ENCODE measurements at regions not wholly inside any gene's neighbourhood (a gene's known extent, or its start where the extent isn't known, plus 50 kb on each side); places are given as distances from the start of the nearest gene placed in this dataset.

GRCh38 chr2:21715887-21716286, 592.1 kb downstream of the TDRD15 start:
- DNase-seq (ENCODE audit: low read depth in 1 of 2, low spot score in 1 of 2): no peak
- TF ChIP-seq JUND (IDR thresholded peaks at IDR 0.05; ENCODE audit: low read depth): no peak
- in situ Hi-C loops (cut with HindIII; ENCODE audit: low pct_unique_long_range_greater_than_20kb, low sequenced_read_pairs): no loop called here

- DNase-seq (ENCODE audit: low read depth in 1 of 2, low spot score in 1 of 2): no peak
- TF ChIP-seq JUND (IDR thresholded peaks at IDR 0.05; ENCODE audit: low read depth): no peak
- in situ Hi-C loops (cut with HindIII; ENCODE audit: low pct_unique_long_range_greater_than_20kb, low sequenced_read_pairs): no loop called here
These were observed 603.3 kb downstream of the TDRD15 start for GRCh38 chr2:21727101-21727500.

GRCh38 chr2:21728133-21728532, 604.4 kb downstream of the TDRD15 start:
- TF ChIP-seq JUND (IDR thresholded peaks at IDR 0.05; ENCODE audit: low read depth): no peak
- no peak for DNase-seq (ENCODE audit: low read depth in 1 of 2, low spot score in 1 of 2)
- in situ Hi-C loops (cut with HindIII; ENCODE audit: low pct_unique_long_range_greater_than_20kb, low sequenced_read_pairs): no loop called here

GRCh38 chr2:21730141-21730540, 606.4 kb downstream of the TDRD15 start:
- no peak for DNase-seq (ENCODE audit: low read depth in 1 of 2, low spot score in 1 of 2)
- in situ Hi-C loops (cut with HindIII; ENCODE audit: low pct_unique_long_range_greater_than_20kb, low sequenced_read_pairs): no loop called here
- no peak for TF ChIP-seq JUND (IDR thresholded peaks at IDR 0.05; ENCODE audit: low read depth)

GRCh38 chr2:21740484-21740883, 616.7 kb downstream of the TDRD15 start:
- no peak for DNase-seq (ENCODE audit: low read depth in 1 of 2, low spot score in 1 of 2)
- TF ChIP-seq JUND (IDR thresholded peaks at IDR 0.05; ENCODE audit: low read depth): no peak
- in situ Hi-C loops (cut with HindIII; ENCODE audit: low pct_unique_long_range_greater_than_20kb, low sequenced_read_pairs): no loop called here

- DNase-seq (ENCODE audit: low read depth in 1 of 2, low spot score in 1 of 2): no peak
- in situ Hi-C loops (cut with HindIII; ENCODE audit: low pct_unique_long_range_greater_than_20kb, low sequenced_read_pairs): no loop called here
- no peak for TF ChIP-seq JUND (IDR thresholded peaks at IDR 0.05; ENCODE audit: low read depth)
These were observed 622.7 kb downstream of the TDRD15 start for GRCh38 chr2:21746499-21746898.

GRCh38 chr2:21748501-21748900, 624.7 kb downstream of the TDRD15 start:
- in situ Hi-C loops (cut with HindIII; ENCODE audit: low pct_unique_long_range_greater_than_20kb, low sequenced_read_pairs): no loop called here
- no peak for DNase-seq (ENCODE audit: low read depth in 1 of 2, low spot score in 1 of 2)
- TF ChIP-seq JUND (IDR thresholded peaks at IDR 0.05; ENCODE audit: low read depth): no peak

GRCh38 chr2:21754164-21754788, 630.5 kb downstream of the TDRD15 start:
- DNase-seq (ENCODE audit: low read depth in 1 of 2, low spot score in 1 of 2): peak in 1 of 2 experiments; percentile 1
- in situ Hi-C loops (cut with HindIII; ENCODE audit: low pct_unique_long_range_greater_than_20kb, low sequenced_read_pairs): no loop called here
- no peak for TF ChIP-seq JUND (IDR thresholded peaks at IDR 0.05; ENCODE audit: low read depth)

GRCh38 chr2:21757805-21758430, 634.1 kb downstream of the TDRD15 start:
- TF ChIP-seq JUND (IDR thresholded peaks at IDR 0.05; ENCODE audit: low read depth): no peak
- DNase-seq (ENCODE audit: low read depth in 1 of 2, low spot score in 1 of 2): no peak
- in situ Hi-C loops (cut with HindIII; ENCODE audit: low pct_unique_long_range_greater_than_20kb, low sequenced_read_pairs): no loop called here

- DNase-seq (ENCODE audit: low read depth in 1 of 2, low spot score in 1 of 2): no peak
- in situ Hi-C loops (cut with HindIII; ENCODE audit: low pct_unique_long_range_greater_than_20kb, low sequenced_read_pairs): no loop called here
- TF ChIP-seq JUND (IDR thresholded peaks at IDR 0.05; ENCODE audit: low read depth): no peak
These were observed 636.1 kb downstream of the TDRD15 start for GRCh38 chr2:21759819-21760218.

- TF ChIP-seq JUND (IDR thresholded peaks at IDR 0.05; ENCODE audit: low read depth): no peak
- no peak for DNase-seq (ENCODE audit: low read depth in 1 of 2, low spot score in 1 of 2)
- in situ Hi-C loops (cut with HindIII; ENCODE audit: low pct_unique_long_range_greater_than_20kb, low sequenced_read_pairs): no loop called here
These were observed 637.6 kb downstream of the TDRD15 start for GRCh38 chr2:21761361-21761760.

GRCh38 chr2:21763501-21763900, 639.7 kb downstream of the TDRD15 start:
- DNase-seq (ENCODE audit: low read depth in 1 of 2, low spot score in 1 of 2): no peak
- in situ Hi-C loops (cut with HindIII; ENCODE audit: low pct_unique_long_range_greater_than_20kb, low sequenced_read_pairs): no loop called here
- TF ChIP-seq JUND (IDR thresholded peaks at IDR 0.05; ENCODE audit: low read depth): no peak

GRCh38 chr2:21770787-21771186, 647.0 kb downstream of the TDRD15 start:
- DNase-seq (ENCODE audit: low read depth in 1 of 2, low spot score in 1 of 2): no peak
- no peak for TF ChIP-seq JUND (IDR thresholded peaks at IDR 0.05; ENCODE audit: low read depth)
- in situ Hi-C loops (cut with HindIII; ENCODE audit: low pct_unique_long_range_greater_than_20kb, low sequenced_read_pairs): no loop called here

- in situ Hi-C loops (cut with HindIII; ENCODE audit: low pct_unique_long_range_greater_than_20kb, low sequenced_read_pairs): no loop called here
- DNase-seq (ENCODE audit: low read depth in 1 of 2, low spot score in 1 of 2): no peak
- no peak for TF ChIP-seq JUND (IDR thresholded peaks at IDR 0.05; ENCODE audit: low read depth)
These were observed 648.9 kb downstream of the TDRD15 start for GRCh38 chr2:21772624-21773023.
